Testis (tissue), 2 donors: ENCODE measurements at regions not wholly inside any gene's neighbourhood (a gene's known extent, or its start where the extent isn't known, plus 50 kb on each side); places are given as distances from the start of the nearest gene placed in this dataset.

Source experiments
- POLR2A ChIP-seq: fragments of 450-650 bp; IDR thresholded peaks from one replicate; pipeline ENCODE4 v1.6.1; 2017; ENCODE audit warnings: antibody characterized with exemption, mild to moderate bottlenecking, moderate library complexity
- TF ChIP-seq, protein P1 (sequence below), 3 experiments: fragments of 450-650 bp in 2 of 3; fragments of 200-600 bp in 1 of 3; sonication (generic) in 1 of 3; IDR thresholded peaks; one replicate each; pipeline ENCODE4 v1.5.1; 2016 to 2019; ENCODE audit warnings: antibody characterized with exemption in 3 of 3, mild to moderate bottlenecking in 2 of 3, moderate library complexity in 1 of 3

DNA sequence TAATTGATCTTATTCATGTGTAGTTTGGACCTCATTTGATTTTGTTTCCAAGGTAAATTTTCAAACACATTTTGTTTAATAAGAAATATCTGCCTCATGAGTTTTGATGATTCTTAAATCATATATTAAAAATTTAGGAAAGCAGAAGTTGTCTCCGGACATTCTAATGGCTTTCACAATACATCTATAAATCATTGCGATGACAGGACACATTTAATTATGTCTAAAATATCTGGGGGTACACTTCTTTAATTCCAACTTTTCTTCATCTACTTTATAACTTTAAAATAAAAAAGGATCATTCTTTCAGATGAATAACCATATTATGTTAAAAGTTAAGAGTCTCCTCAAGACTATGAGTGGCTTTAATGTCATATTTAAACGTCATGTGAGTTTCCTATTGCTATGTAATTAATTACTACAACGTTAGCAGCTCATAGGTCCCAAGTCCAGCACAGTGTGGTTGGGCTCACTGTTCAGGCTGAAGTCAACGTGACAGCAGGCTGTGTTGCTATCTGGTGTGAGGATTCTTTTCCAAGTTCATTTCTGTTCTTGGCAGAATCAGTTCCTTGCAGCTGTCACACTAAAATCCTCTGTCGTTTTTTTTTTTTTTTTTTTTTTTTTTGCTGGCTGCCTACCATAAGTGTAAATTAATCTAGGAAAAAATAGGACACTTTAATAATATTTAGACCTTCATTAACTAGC is 893.5 kb downstream of the LTN1 start:
- no peak for TF ChIP-seq POLR2A
- TF ChIP-seq, protein P1, sequence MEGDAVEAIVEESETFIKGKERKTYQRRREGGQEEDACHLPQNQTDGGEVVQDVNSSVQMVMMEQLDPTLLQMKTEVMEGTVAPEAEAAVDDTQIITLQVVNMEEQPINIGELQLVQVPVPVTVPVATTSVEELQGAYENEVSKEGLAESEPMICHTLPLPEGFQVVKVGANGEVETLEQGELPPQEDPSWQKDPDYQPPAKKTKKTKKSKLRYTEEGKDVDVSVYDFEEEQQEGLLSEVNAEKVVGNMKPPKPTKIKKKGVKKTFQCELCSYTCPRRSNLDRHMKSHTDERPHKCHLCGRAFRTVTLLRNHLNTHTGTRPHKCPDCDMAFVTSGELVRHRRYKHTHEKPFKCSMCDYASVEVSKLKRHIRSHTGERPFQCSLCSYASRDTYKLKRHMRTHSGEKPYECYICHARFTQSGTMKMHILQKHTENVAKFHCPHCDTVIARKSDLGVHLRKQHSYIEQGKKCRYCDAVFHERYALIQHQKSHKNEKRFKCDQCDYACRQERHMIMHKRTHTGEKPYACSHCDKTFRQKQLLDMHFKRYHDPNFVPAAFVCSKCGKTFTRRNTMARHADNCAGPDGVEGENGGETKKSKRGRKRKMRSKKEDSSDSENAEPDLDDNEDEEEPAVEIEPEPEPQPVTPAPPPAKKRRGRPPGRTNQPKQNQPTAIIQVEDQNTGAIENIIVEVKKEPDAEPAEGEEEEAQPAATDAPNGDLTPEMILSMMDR (IDR thresholded peaks at IDR 0.05) = no peak
